Prostate gland (tissue), 2 donors: ENCODE measurements at regions not wholly inside any gene's neighbourhood (a gene's known extent, or its start where the extent isn't known, plus 50 kb on each side); places are given as distances from the start of the nearest gene placed in this dataset.

Source experiments
- POLR2A ChIP-seq: fragments of 450-650 bp; IDR thresholded peaks from one replicate; pipeline ENCODE4 v1.6.1; 2016; ENCODE audit warnings: antibody characterized with exemption, mild to moderate bottlenecking
- TF ChIP-seq, protein P1 (sequence below), 4 experiments: fragments of 200-600 bp in 2 of 4; fragments of 450-650 bp in 2 of 4; sonication (generic) in 2 of 4; IDR thresholded peaks; 1 replicate in 3 of 4; 2 replicates in 1 of 4; pipeline ENCODE4 v1.5.1; 2016 to 2019; ENCODE audit warnings: antibody characterized with exemption in 4 of 4, mild to moderate bottlenecking in 2 of 4, moderate library complexity in 2 of 4

GRCh38 chr1:219755234-219755633 is 142.3 kb upstream of the ZC3H11B start:
- no peak for TF ChIP-seq POLR2A
- TF ChIP-seq, protein P1, sequence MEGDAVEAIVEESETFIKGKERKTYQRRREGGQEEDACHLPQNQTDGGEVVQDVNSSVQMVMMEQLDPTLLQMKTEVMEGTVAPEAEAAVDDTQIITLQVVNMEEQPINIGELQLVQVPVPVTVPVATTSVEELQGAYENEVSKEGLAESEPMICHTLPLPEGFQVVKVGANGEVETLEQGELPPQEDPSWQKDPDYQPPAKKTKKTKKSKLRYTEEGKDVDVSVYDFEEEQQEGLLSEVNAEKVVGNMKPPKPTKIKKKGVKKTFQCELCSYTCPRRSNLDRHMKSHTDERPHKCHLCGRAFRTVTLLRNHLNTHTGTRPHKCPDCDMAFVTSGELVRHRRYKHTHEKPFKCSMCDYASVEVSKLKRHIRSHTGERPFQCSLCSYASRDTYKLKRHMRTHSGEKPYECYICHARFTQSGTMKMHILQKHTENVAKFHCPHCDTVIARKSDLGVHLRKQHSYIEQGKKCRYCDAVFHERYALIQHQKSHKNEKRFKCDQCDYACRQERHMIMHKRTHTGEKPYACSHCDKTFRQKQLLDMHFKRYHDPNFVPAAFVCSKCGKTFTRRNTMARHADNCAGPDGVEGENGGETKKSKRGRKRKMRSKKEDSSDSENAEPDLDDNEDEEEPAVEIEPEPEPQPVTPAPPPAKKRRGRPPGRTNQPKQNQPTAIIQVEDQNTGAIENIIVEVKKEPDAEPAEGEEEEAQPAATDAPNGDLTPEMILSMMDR (IDR thresholded peaks at IDR 0.05): no peak
